ENCODE measurements at regions not wholly inside any gene's neighbourhood (a gene's known extent, or its start where the extent isn't known, plus 50 kb on each side); places are given as distances from the start of the nearest gene placed in this dataset.

DNA sequence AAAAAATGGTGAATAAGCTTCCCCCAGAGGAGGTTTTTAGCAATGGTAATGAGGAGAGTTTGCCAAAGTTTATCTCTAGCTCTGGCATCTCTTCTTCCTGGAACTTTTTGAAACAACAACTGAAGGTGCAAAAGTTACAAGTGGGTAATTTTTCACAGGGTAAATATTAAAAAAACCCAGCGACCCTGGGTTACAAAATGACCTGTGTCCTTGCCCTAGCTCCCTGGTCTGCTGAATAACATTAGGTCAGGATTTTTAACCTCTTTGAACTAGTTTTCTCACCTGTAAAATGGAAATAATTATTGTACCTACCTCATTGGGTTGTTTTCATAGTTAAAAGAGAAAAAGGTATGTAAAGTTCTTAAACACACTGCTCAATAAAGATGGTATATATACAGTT, 332.4 kb upstream of the DUSP10 start:
- no peaks in the 10 kb centered on the region for H3K27me3 Mint-ChIP-seq (ENCODE audit: insufficient read depth, unreplicated experiment)
- Histone ChIP-seq H3K36me3 (ENCODE audit: control insufficient read depth, insufficient read depth, low read length) (no peaks in the 10 kb centered on the region), H3K4me1 (no peaks in the 10 kb centered on the region), H3K4me3 (ENCODE audit: low read depth, low read length) (no peak overlapping the region), H3K27me3 (replicated peaks; ENCODE audit: control insufficient read depth, insufficient read depth, low read length) (no peaks in the 10 kb centered on the region), H3K9me3 (no peaks in the 10 kb centered on the region)
- H3K4me3 Mint-ChIP-seq (ENCODE audit: unreplicated experiment), result no peak overlapping the region
- no peaks in the 10 kb centered on the region for H3K36me3 Mint-ChIP-seq (ENCODE audit: insufficient read depth, unreplicated experiment)
- ChIA-PET CTCF (no interaction called here), POLR2A (no interaction called here)
- H3K27ac Mint-ChIP-seq (ENCODE audit: unreplicated experiment), result no peak overlapping the region
- no peak for DNase-seq
- no TSS peak for BruUV-seq (replicated peaks)
- H3K4me1 Mint-ChIP-seq (ENCODE audit: low read depth, unreplicated experiment), result no peaks in the 10 kb centered on the region
- intact Hi-C loops (cut with micrococcal nuclease; ENCODE audit: unreplicated experiment), result no loop called here
- TF ChIP-seq, protein P1, sequence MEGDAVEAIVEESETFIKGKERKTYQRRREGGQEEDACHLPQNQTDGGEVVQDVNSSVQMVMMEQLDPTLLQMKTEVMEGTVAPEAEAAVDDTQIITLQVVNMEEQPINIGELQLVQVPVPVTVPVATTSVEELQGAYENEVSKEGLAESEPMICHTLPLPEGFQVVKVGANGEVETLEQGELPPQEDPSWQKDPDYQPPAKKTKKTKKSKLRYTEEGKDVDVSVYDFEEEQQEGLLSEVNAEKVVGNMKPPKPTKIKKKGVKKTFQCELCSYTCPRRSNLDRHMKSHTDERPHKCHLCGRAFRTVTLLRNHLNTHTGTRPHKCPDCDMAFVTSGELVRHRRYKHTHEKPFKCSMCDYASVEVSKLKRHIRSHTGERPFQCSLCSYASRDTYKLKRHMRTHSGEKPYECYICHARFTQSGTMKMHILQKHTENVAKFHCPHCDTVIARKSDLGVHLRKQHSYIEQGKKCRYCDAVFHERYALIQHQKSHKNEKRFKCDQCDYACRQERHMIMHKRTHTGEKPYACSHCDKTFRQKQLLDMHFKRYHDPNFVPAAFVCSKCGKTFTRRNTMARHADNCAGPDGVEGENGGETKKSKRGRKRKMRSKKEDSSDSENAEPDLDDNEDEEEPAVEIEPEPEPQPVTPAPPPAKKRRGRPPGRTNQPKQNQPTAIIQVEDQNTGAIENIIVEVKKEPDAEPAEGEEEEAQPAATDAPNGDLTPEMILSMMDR (IDR thresholded peaks at IDR 0.05; ENCODE audit: insufficient read depth in 1 of 2, low read depth in 1 of 2, low read length in 1 of 2, severe bottlenecking in 1 of 2, unreplicated experiment in 1 of 2), result no peak
- no peaks in the 10 kb centered on the region for H3K9me3 Mint-ChIP-seq (ENCODE audit: unreplicated experiment)

DNA sequence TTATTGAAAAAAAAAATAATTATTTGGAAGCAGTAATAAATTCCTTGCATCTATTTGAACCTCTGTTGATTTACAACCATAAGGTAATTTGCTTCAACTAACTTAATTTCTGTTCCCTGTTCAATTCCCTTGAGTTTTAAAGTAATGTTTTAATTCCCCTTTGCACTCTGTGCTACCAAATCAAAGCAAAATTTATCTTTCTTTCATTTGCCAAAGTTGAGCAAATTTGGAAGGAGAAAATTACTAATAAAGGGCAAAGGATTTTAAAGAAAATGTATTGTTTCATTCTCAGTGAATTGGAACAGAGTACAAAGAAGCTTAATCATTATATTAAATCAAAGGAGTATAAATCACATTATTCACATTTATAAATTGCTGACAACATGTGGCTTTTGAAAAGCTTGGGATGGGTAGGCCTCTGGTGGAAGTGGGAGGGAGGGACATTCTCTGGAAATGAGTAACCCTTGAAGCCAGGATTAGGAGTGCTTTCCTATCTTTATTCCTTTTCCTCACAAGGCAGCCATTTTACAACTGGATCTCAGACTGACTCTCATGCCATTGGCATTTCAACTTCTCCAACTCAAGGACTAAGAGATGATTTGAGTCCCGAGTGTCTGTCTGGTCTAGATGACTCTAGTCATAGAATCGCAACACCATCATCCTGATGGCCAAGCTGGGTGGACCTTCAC, 331.6 kb upstream of the DUSP10 start:
- H3K27me3 ChIP-seq (replicated peaks; ENCODE audit: control insufficient read depth, insufficient read depth, low read length), result no peaks in the 10 kb centered on the region
- no peak overlapping the region for H3K4me3 Mint-ChIP-seq (ENCODE audit: unreplicated experiment)
- no peak overlapping the region for H3K4me3 ChIP-seq (ENCODE audit: low read depth, low read length)
- H3K4me1 ChIP-seq, result no peaks in the 10 kb centered on the region
- no peak for DNase-seq
- H3K4me1 Mint-ChIP-seq (ENCODE audit: low read depth, unreplicated experiment), result no peaks in the 10 kb centered on the region
- no peaks in the 10 kb centered on the region for H3K36me3 Mint-ChIP-seq (ENCODE audit: insufficient read depth, unreplicated experiment)
- TF ChIP-seq, protein P1 (IDR thresholded peaks at IDR 0.05; ENCODE audit: insufficient read depth in 1 of 2, low read depth in 1 of 2, low read length in 1 of 2, severe bottlenecking in 1 of 2, unreplicated experiment in 1 of 2), result no peak
- no TSS peak for BruUV-seq (replicated peaks)
- H3K27ac Mint-ChIP-seq (ENCODE audit: unreplicated experiment), result no peak overlapping the region
- no peaks in the 10 kb centered on the region for H3K9me3 ChIP-seq
- ChIA-PET POLR2A (no interaction called here), CTCF (no interaction called here)
- H3K9me3 Mint-ChIP-seq (ENCODE audit: unreplicated experiment), result no peaks in the 10 kb centered on the region
- intact Hi-C loops (cut with micrococcal nuclease; ENCODE audit: unreplicated experiment), result no loop called here
- no peaks in the 10 kb centered on the region for H3K27me3 Mint-ChIP-seq (ENCODE audit: insufficient read depth, unreplicated experiment)
- H3K36me3 ChIP-seq (ENCODE audit: control insufficient read depth, insufficient read depth, low read length), result no peaks in the 10 kb centered on the region

DNA sequence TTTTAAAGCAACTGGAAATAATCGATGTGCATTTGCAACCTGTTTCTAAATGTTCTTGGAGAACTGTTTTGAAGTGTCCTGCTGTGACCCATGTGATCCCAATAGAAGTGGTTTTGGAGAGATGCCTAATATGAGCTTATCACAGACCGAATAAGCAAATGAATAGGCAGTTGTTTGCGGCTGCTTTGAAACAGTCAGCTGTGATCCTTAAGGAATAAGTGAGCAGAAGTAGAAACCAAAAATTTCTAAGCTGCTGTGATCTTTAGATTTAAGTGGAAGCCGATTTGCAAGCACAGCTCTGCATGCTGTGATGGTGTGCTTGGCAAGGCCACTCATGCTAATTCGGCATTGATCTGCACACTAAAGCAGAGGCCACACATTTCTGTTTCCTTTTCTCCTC, 329.5 kb upstream of the DUSP10 start:
- TF ChIP-seq, protein P1 (IDR thresholded peaks at IDR 0.05; ENCODE audit: insufficient read depth in 1 of 2, low read depth in 1 of 2, low read length in 1 of 2, severe bottlenecking in 1 of 2, unreplicated experiment in 1 of 2), result no peak
- Histone ChIP-seq H3K9me3 (no peaks in the 10 kb centered on the region), H3K4me3 (ENCODE audit: low read depth, low read length) (no peak overlapping the region), H3K36me3 (ENCODE audit: control insufficient read depth, insufficient read depth, low read length) (no peaks in the 10 kb centered on the region), H3K4me1 (no peaks in the 10 kb centered on the region), H3K27me3 (replicated peaks; ENCODE audit: control insufficient read depth, insufficient read depth, low read length) (no peaks in the 10 kb centered on the region)
- no peak overlapping the region for H3K4me3 Mint-ChIP-seq (ENCODE audit: unreplicated experiment)
- H3K36me3 Mint-ChIP-seq (ENCODE audit: insufficient read depth, unreplicated experiment), result no peaks in the 10 kb centered on the region
- BruUV-seq (replicated peaks), result no TSS peak
- H3K9me3 Mint-ChIP-seq (ENCODE audit: unreplicated experiment), result no peaks in the 10 kb centered on the region
- H3K4me1 Mint-ChIP-seq (ENCODE audit: low read depth, unreplicated experiment), result no peaks in the 10 kb centered on the region
- DNase-seq, result no peak
- no peak overlapping the region for H3K27ac Mint-ChIP-seq (ENCODE audit: unreplicated experiment)
- POLR2A ChIA-PET, result no interaction called here
- CTCF ChIA-PET, result no interaction called here
- H3K27me3 Mint-ChIP-seq (ENCODE audit: insufficient read depth, unreplicated experiment), result no peaks in the 10 kb centered on the region
- intact Hi-C loops (cut with micrococcal nuclease; ENCODE audit: unreplicated experiment), result no loop called here

Measured in Caco-2 (cell line).